Left lung (tissue), 4 donors: ENCODE measurements at regions not wholly inside any gene's neighbourhood (a gene's known extent, or its start where the extent isn't known, plus 50 kb on each side); places are given as distances from the start of the nearest gene placed in this dataset.
A peak's percentile ranks its signal among the peaks of the same experiment; 100 is the strongest.

Source experiments
- ATAC-seq: fragments of 200-7000 bp; cut with Tn5 transposase; one replicate; pipeline ENCODE4 v1.9.1; 2020; ENCODE audit warnings: moderate library complexity
- DNase-seq, 4 donors: peaks; one replicate each; pipeline ENCODE4 v3.0.0-alpha.2; 2013 to 2020
- H3K27ac ChIP-seq, 2 donors: fragments of 200-600 bp; sonication (generic) in 1 of 2; one replicate each; pipeline versions ENCODE4 v1.5.0 to v1.8.0; 2020 to 2021
- H3K27me3 ChIP-seq, 2 donors: fragments of 200-600 bp; sonication (generic) in 1 of 2; one replicate each; pipeline versions ENCODE4 v1.5.0 to v1.8.0; 2020 to 2021
- H3K36me3 ChIP-seq, 2 donors: fragments of 200-600 bp; sonication (generic) in 1 of 2; one replicate each; pipeline versions ENCODE4 v1.5.0 to v1.8.0; 2020 to 2021
- H3K4me1 ChIP-seq, 2 donors: fragments of 200-600 bp; one replicate each; pipeline ENCODE4 v1.8.0; 2021
- H3K4me3 ChIP-seq, 2 donors: fragments of 200-600 bp; sonication (generic) in 1 of 2; one replicate each; pipeline versions ENCODE4 v1.5.0 to v1.8.0; 2020 to 2021; ENCODE audit warnings: mild to moderate bottlenecking in 1 of 2
- H3K9me3 ChIP-seq, 2 donors: fragments of 200-600 bp; sonication (generic) in 1 of 2; one replicate each; pipeline versions ENCODE4 v1.5.0 to v1.8.0; 2020 to 2021
- CTCF ChIP-seq, 2 donors: fragments of 200-600 bp; sonication (generic) in 1 of 2; IDR thresholded peaks; one replicate each; pipeline versions ENCODE4 v1.5.0 to v1.8.0; 2021; ENCODE audit warnings: antibody characterized with exemption in 2 of 2
- intact Hi-C, 2 donors: fragments of 100-400 bp; cut with DNase I; formaldehyde crosslinking; loops; one replicate each; pipeline versions ENCODE4 v1.11.2 to v1.14.2; 2022
- donor health status: DM: no; HTN: yes; CAD: no.
- donor health status: DM: no; HTN: no; CAD: no.

- DNase-seq (peak in 2 of 4 donors; percentile 66 to 78), ATAC-seq (peak; percentile 41)
- intact Hi-C loops, result no loop called here
- Histone ChIP-seq H3K27ac (peak overlapping the region in 1 of 2 donors; percentile 41), H3K27me3 (no peaks in the 10 kb centered on the region), H3K36me3 (no peaks in the 10 kb centered on the region), H3K9me3 (no peaks in the 10 kb centered on the region), H3K4me3 (no peak overlapping the region), H3K4me1 (peaks cover 6 to 12% of the 10 kb centered on the region in 2 donors)
- TF ChIP-seq CTCF (IDR thresholded peaks at IDR 0.05), result no peak
These were observed 79.3 kb upstream of the CD28 start for GRCh38 chr2:203626952-203627681.

DNA sequence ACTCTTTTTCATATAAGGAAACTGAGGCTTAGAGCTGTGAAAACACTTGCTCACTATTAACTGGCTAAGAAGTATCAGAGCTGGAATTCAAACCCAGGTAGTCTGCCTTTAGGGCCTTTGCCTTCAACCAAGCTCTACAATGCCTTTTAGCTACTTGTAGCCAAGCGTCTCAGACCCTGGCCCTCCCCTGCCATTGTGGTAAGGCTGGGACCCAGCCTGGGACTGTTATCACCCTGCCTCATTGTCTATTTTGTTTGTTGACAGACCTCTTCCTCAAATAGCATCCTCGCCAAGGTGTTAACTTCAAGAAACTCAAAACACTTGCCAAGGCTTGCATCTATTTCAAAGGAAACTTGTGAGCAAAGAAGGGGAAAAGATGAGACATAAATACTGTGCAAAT, 76.7 kb upstream of the CD28 start:
- intact Hi-C loops, result no loop called here
- Histone ChIP-seq H3K36me3 (no peaks in the 10 kb centered on the region), H3K9me3 (no peaks in the 10 kb centered on the region), H3K27ac (no peak overlapping the region), H3K4me3 (no peak overlapping the region), H3K4me1 (peaks cover 0 to 6% of the 10 kb centered on the region in 2 donors), H3K27me3 (no peaks in the 10 kb centered on the region)
- no peak for ATAC-seq
- TF ChIP-seq CTCF (IDR thresholded peaks at IDR 0.05), result no peak
- no peak for DNase-seq

DNA sequence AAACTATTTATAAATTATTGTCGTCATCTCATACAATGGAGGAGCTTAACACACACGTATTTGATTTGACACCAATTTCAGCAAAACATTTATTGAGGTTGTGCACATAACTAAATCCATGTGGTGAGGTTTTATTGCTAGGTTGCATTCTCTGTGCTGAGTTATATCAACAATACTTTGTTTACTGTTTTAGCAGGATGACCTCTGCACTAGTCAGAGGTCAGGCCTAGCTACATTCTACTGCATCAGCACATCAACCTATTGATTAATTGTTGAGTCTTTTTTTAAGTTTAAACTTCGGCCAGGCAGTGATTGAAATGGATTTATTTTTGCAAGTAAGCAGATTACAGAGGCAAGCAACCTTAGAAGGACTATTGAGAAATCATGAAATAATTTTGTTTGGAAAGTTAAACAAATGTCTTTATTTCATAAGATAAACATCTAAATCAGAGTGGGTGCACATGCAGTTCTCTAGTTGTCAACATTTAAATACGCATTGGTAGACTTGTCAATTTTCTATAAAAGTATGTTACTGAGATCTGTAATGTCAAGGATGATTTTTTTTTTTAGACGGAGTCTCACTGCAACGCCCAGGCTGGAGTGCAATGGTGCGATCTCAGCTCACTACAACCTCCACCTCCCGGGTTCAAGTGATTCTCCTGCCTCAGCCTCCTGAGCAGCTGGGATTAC, 75.2 kb upstream of the CD28 start:
- DNase-seq (no peak), ATAC-seq (no peak)
- H3K27ac ChIP-seq, result no peak overlapping the region
- no peaks in the 10 kb centered on the region for H3K9me3 ChIP-seq
- no peak overlapping the region for H3K4me3 ChIP-seq
- H3K4me1 ChIP-seq, result peaks cover under 1 to 3% of the 10 kb centered on the region in 2 donors
- intact Hi-C loops, result no loop called here
- no peak for TF ChIP-seq CTCF (IDR thresholded peaks at IDR 0.05)
- H3K36me3 ChIP-seq, result no peaks in the 10 kb centered on the region
- H3K27me3 ChIP-seq, result no peaks in the 10 kb centered on the region

DNA sequence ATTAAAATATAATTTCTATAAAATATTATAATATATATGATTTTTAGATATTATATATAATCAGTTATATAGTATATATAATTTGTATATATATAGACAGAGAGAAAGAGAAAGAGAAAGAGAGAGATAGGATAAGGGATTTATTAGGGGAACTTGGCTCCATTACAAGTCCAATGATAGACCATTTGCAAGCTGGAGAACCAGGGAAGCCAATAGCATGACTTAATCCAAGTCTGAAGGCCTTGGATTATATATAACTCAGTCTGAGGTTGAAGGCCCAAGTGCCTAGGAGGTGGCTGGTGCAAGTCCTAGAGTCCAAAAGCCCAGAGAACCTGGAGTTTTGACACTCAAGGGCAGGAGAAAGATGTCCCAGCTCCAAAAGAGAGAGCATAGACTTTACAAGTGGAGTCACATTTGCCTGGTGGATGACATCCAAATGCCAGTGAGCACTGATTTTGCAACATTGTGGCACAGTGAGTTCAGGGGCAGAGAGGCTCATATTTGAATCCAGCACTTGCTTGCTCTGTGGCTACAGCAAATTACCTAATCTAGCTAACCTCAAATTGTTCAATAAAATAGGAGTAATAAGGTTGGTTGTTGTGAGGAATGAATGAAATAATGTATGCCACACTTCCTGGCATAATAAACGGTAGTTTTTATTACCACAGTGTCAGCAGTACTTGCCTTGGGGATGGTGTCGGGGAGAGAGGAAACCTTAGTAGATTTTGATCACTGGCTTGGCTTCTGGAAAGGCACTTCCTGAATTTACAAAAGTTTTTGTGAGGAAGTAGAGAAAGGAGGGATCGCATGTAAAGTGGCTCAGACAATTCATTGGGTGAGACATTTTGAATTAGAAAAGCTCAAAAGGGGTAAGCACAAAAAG, 69.6 kb upstream of the CD28 start:
- no peak for DNase-seq
- peak; percentile 89 for ATAC-seq
- no peaks in the 10 kb centered on the region for H3K36me3 ChIP-seq
- TF ChIP-seq CTCF (IDR thresholded peaks at IDR 0.05), result no peak
- peak overlapping the region; percentile 44 to 57 for H3K27ac ChIP-seq
- no peak overlapping the region for H3K4me3 ChIP-seq
- intact Hi-C loops, result no loop called here
- no peaks in the 10 kb centered on the region for H3K9me3 ChIP-seq
- peaks cover 14 to 23% of the 10 kb centered on the region in 2 donors for H3K4me1 ChIP-seq
- H3K27me3 ChIP-seq, result no peaks in the 10 kb centered on the region
